GF-D8 (cell line): ENCODE measurements at regions not wholly inside any gene's neighbourhood (a gene's known extent, or its start where the extent isn't known, plus 50 kb on each side); places are given as distances from the start of the nearest gene placed in this dataset.

Experiments used
- DNase-seq: peaks from one replicate; lab custom pipeline; 2025; lab: John Stamatoyannopoulos, UW

- DNase-seq: no peak
Observed at GRCh38 chr2:192369969-192370368, 175.2 kb upstream of the TMEFF2 start.

- no peak for DNase-seq
Observed at GRCh38 chr2:192357217-192357616, 162.5 kb upstream of the TMEFF2 start.

GRCh38 chr2:192354512-192355244 lies 159.9 kb upstream of the TMEFF2 start:
- no peak for DNase-seq

- DNase-seq: no peak
Observed at GRCh38 chr2:192347542-192347941, 152.8 kb upstream of the TMEFF2 start.

GRCh38 chr2:192345287-192345686 lies 150.6 kb upstream of the TMEFF2 start:
- no peak for DNase-seq

GRCh38 chr2:192333642-192334041 lies 138.9 kb upstream of the TMEFF2 start:
- DNase-seq: no peak

GRCh38 chr2:192328297-192328696 lies 133.6 kb upstream of the TMEFF2 start:
- no peak for DNase-seq

GRCh38 chr2:192327576-192327975 lies 132.8 kb upstream of the TMEFF2 start:
- no peak for DNase-seq

GRCh38 chr2:192315543-192315942 lies 120.8 kb upstream of the TMEFF2 start:
- no peak for DNase-seq

- no peak for DNase-seq
Observed at GRCh38 chr2:192314800-192315481, 120.2 kb upstream of the TMEFF2 start.

GRCh38 chr2:192313773-192314172 lies 119.0 kb upstream of the TMEFF2 start:
- no peak for DNase-seq

- DNase-seq: no peak
Observed at GRCh38 chr2:192311701-192312460, 117.1 kb upstream of the TMEFF2 start.

- DNase-seq: no peak
Observed at GRCh38 chr2:192307530-192307929, 112.8 kb upstream of the TMEFF2 start.

GRCh38 chr2:192298664-192299063 lies 103.9 kb upstream of the TMEFF2 start:
- DNase-seq: no peak

GRCh38 chr2:192292478-192292877 lies 97.7 kb upstream of the TMEFF2 start:
- no peak for DNase-seq

GRCh38 chr2:192288295-192288694 lies 93.6 kb upstream of the TMEFF2 start:
- no peak for DNase-seq

GRCh38 chr2:192286093-192286701 lies 91.5 kb upstream of the TMEFF2 start:
- DNase-seq: no peak

GRCh38 chr2:192283450-192283849 lies 88.7 kb upstream of the TMEFF2 start:
- no peak for DNase-seq

- DNase-seq: no peak
Observed at GRCh38 chr2:192278701-192279100, 84.0 kb upstream of the TMEFF2 start.

GRCh38 chr2:192277494-192278109 lies 82.9 kb upstream of the TMEFF2 start:
- DNase-seq: no peak

GRCh38 chr2:192275632-192276031 lies 80.9 kb upstream of the TMEFF2 start:
- DNase-seq: no peak

- DNase-seq: no peak
Observed at GRCh38 chr2:192267484-192267883, 72.8 kb upstream of the TMEFF2 start.
